HEK293T (cell line): ENCODE measurements at regions not wholly inside any gene's neighbourhood (a gene's known extent, or its start where the extent isn't known, plus 50 kb on each side); places are given as distances from the start of the nearest gene placed in this dataset.

ENCODE experiments used
- CTCF ChIA-PET: fragments of 350-600 bp; formaldehyde crosslinking; extraction: SDS; loops from one replicate; lab custom pipeline; 2021; ENCODE audit warnings: antibody characterized with exemption, inconsistent platforms; lab: Yijun Ruan, JAX
- POLR2A ChIA-PET: fragments of 350-600 bp; formaldehyde crosslinking; extraction: SDS; loops from one replicate; lab custom pipeline; 2020; ENCODE audit warnings: antibody characterized with exemption, inconsistent platforms; lab: Yijun Ruan, JAX
- DNase-seq: peaks from one replicate; pipeline ENCODE4 v3.0.0; 2012; ENCODE audit warnings: mixed read lengths; ENCODE audit errors: extremely low spot score
- ARNT ChIP-seq: fragments of 450-650 bp; IDR thresholded peaks from 2 replicates; pipeline ENCODE4 v1.6.1; 2017; ENCODE audit warnings: mild to moderate bottlenecking
- BHLHE40 ChIP-seq: fragments of 450-650 bp; IDR thresholded peaks from 2 replicates; pipeline ENCODE4 v1.6.1; 2016; ENCODE audit warnings: mild to moderate bottlenecking, moderate library complexity, borderline replicate concordance
- CTBP1 ChIP-seq: fragments of 450-650 bp; IDR thresholded peaks from 2 replicates; pipeline ENCODE4 v1.6.1; 2016; ENCODE audit warnings: borderline replicate concordance
- ELF4 ChIP-seq: fragments of 450-650 bp; IDR thresholded peaks from 2 replicates; pipeline ENCODE4 v1.6.1; 2017; ENCODE audit warnings: antibody characterized with exemption
- FOXA1 ChIP-seq: fragments of 450-650 bp; IDR thresholded peaks from 2 replicates; pipeline ENCODE4 v1.6.1; 2016; ENCODE audit warnings: mild to moderate bottlenecking
- FOXK2 ChIP-seq: fragments of 450-650 bp; IDR thresholded peaks from 2 replicates; pipeline ENCODE4 v1.6.1; 2016; ENCODE audit warnings: mild to moderate bottlenecking
- FOXM1 ChIP-seq: fragments of 450-650 bp; IDR thresholded peaks from 2 replicates; pipeline ENCODE4 v1.6.1; 2017; ENCODE audit warnings: mild to moderate bottlenecking, borderline replicate concordance
- HDGF ChIP-seq: fragments of 450-650 bp; IDR thresholded peaks from 2 replicates; pipeline ENCODE4 v1.6.1; 2017; ENCODE audit warnings: antibody characterized with exemption, borderline replicate concordance
- L3MBTL2 ChIP-seq: fragments of 450-650 bp; conservative IDR thresholded peaks from 2 replicates; pipeline ENCODE4 v1.6.1; 2016; ENCODE audit warnings: mild to moderate bottlenecking
- LEF1 ChIP-seq: fragments of 450-650 bp; IDR thresholded peaks from 2 replicates; pipeline ENCODE4 v1.6.1; 2017; ENCODE audit warnings: mild to moderate bottlenecking, borderline replicate concordance
- NFRKB ChIP-seq: fragments of 450-650 bp; IDR thresholded peaks from 2 replicates; pipeline ENCODE4 v1.6.1; 2016; ENCODE audit warnings: mild to moderate bottlenecking, moderate library complexity
- PKNOX1 ChIP-seq: fragments of 450-650 bp; IDR thresholded peaks from 2 replicates; pipeline ENCODE4 v1.6.1; 2016
- SP1 ChIP-seq: fragments of 450-650 bp; IDR thresholded peaks from 2 replicates; pipeline ENCODE4 v1.6.1; 2017
- SUZ12 ChIP-seq: fragments of 450-650 bp; IDR thresholded peaks from 2 replicates; pipeline ENCODE4 v1.6.1; 2016; ENCODE audit warnings: mild to moderate bottlenecking
- TARDBP ChIP-seq: fragments of 450-650 bp; IDR thresholded peaks from 2 replicates; pipeline ENCODE4 v1.6.1; 2016
- ZNF384 ChIP-seq: fragments of 450-650 bp; IDR thresholded peaks from 2 replicates; pipeline ENCODE4 v1.6.1; 2016

- ChIA-PET POLR2A (no interaction called here), CTCF (no interaction called here)
- TF ChIP-seq L3MBTL2 = no peak
- TF ChIP-seq LEF1 = no peak
- no peak for TF ChIP-seq ARNT
- TF ChIP-seq FOXA1 = no peak
- no peak for TF ChIP-seq FOXK2
- no peak for TF ChIP-seq ELF4
- TF ChIP-seq BHLHE40 = no peak
- TF ChIP-seq CTBP1 = no peak
- no peak for TF ChIP-seq SP1
- no peak for TF ChIP-seq TARDBP
- DNase-seq = no peak
These were observed 1678.1 kb downstream of the KCNT2 start for GRCh38 chr1:194930132-194930531.

GRCh38 chr1:194929357-194929756 is 1678.9 kb downstream of the KCNT2 start:
- TF ChIP-seq FOXA1 (no peak), CTBP1 (no peak), FOXK2 (no peak), SP1 (no peak), L3MBTL2 (no peak), NFRKB (no peak), HDGF (no peak), SUZ12 (no peak)
- POLR2A ChIA-PET = no interaction called here
- CTCF ChIA-PET = no interaction called here
- DNase-seq = no peak

- DNase-seq = no peak
- no peak for TF ChIP-seq LEF1
- POLR2A ChIA-PET = no interaction called here
- CTCF ChIA-PET = no interaction called here
These were observed 1689.1 kb downstream of the KCNT2 start for GRCh38 chr1:194919146-194919545.

- DNase-seq = no peak
- POLR2A ChIA-PET = no interaction called here
- CTCF ChIA-PET = no interaction called here
- TF ChIP-seq LEF1 = no peak
- no peak for TF ChIP-seq HDGF
- TF ChIP-seq ZNF384 = no peak
- no peak for TF ChIP-seq CTBP1
- no peak for TF ChIP-seq FOXA1
- TF ChIP-seq NFRKB = no peak
- no peak for TF ChIP-seq TARDBP
- TF ChIP-seq FOXK2 = no peak
- TF ChIP-seq SP1 = no peak
These were observed 1690.5 kb downstream of the KCNT2 start for GRCh38 chr1:194917769-194918168.

- ChIA-PET POLR2A (no interaction called here), CTCF (no interaction called here)
- no peak for DNase-seq
- TF ChIP-seq CTBP1 = no peak
- TF ChIP-seq SP1 = no peak
- TF ChIP-seq ELF4 = no peak
- TF ChIP-seq LEF1 = no peak
- no peak for TF ChIP-seq FOXK2
- TF ChIP-seq FOXA1 = no peak
- TF ChIP-seq HDGF = no peak
- TF ChIP-seq SUZ12 = no peak
These were observed 1699.6 kb downstream of the KCNT2 start for GRCh38 chr1:194908643-194909042.

GRCh38 chr1:194903524-194903923 is 1704.7 kb downstream of the KCNT2 start:
- CTCF ChIA-PET = no interaction called here
- POLR2A ChIA-PET = no interaction called here
- no peak for DNase-seq
- TF ChIP-seq ZNF384 (no peak), FOXM1 (no peak), L3MBTL2 (no peak), NFRKB (no peak), HDGF (no peak), SUZ12 (no peak), FOXA1 (no peak), LEF1 (no peak), BHLHE40 (no peak), CTBP1 (no peak)

GRCh38 chr1:194889310-194889709 is 1702.9 kb upstream of the B3GALT2 start:
- no peak for DNase-seq
- TF ChIP-seq SP1 = no peak
- TF ChIP-seq BHLHE40 = no peak
- TF ChIP-seq HDGF = no peak
- TF ChIP-seq L3MBTL2 = no peak
- TF ChIP-seq LEF1 = no peak
- no peak for TF ChIP-seq FOXA1
- no peak for TF ChIP-seq FOXM1
- no peak for TF ChIP-seq ARNT
- TF ChIP-seq ZNF384 = no peak
- no peak for TF ChIP-seq FOXK2
- TF ChIP-seq TARDBP = no peak
- no peak for TF ChIP-seq PKNOX1
- CTCF ChIA-PET = no interaction called here
- POLR2A ChIA-PET = no interaction called here

- TF ChIP-seq ELF4 = no peak
- ChIA-PET CTCF (no interaction called here), POLR2A (no interaction called here)
- no peak for DNase-seq
These were observed 1684.4 kb upstream of the B3GALT2 start for GRCh38 chr1:194870860-194871259.
